ENCODE measurements at regions not wholly inside any gene's neighbourhood (a gene's known extent, or its start where the extent isn't known, plus 50 kb on each side); places are given as distances from the start of the nearest gene placed in this dataset.

DNA sequence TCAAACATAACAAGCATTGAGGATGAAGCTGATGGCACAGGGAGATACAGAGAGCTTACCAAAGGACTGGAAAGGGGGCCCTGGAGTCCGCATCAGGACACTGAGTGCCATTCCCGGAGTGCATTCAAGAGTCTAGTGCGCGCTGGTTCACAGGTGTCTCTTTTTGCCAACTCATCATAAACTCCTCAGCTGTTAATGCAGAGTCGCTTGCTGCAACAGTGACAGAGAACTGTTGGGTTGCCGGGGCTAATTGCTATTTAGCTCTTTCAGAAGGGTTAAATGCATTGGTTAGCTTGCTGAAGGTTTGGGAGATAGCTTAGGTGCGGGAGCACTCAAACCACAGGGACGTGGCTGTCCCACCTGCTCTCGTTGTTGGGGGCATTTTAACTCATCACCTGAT, 1091.6 kb upstream of the EEF2KMT start:
- TF ChIP-seq, protein P1, sequence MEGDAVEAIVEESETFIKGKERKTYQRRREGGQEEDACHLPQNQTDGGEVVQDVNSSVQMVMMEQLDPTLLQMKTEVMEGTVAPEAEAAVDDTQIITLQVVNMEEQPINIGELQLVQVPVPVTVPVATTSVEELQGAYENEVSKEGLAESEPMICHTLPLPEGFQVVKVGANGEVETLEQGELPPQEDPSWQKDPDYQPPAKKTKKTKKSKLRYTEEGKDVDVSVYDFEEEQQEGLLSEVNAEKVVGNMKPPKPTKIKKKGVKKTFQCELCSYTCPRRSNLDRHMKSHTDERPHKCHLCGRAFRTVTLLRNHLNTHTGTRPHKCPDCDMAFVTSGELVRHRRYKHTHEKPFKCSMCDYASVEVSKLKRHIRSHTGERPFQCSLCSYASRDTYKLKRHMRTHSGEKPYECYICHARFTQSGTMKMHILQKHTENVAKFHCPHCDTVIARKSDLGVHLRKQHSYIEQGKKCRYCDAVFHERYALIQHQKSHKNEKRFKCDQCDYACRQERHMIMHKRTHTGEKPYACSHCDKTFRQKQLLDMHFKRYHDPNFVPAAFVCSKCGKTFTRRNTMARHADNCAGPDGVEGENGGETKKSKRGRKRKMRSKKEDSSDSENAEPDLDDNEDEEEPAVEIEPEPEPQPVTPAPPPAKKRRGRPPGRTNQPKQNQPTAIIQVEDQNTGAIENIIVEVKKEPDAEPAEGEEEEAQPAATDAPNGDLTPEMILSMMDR (IDR thresholded peaks at IDR 0.05; ENCODE audit: extremely low read depth, missing control alignments) = no peak
- no peak for DNase-seq (ENCODE audit: low spot score)

DNA sequence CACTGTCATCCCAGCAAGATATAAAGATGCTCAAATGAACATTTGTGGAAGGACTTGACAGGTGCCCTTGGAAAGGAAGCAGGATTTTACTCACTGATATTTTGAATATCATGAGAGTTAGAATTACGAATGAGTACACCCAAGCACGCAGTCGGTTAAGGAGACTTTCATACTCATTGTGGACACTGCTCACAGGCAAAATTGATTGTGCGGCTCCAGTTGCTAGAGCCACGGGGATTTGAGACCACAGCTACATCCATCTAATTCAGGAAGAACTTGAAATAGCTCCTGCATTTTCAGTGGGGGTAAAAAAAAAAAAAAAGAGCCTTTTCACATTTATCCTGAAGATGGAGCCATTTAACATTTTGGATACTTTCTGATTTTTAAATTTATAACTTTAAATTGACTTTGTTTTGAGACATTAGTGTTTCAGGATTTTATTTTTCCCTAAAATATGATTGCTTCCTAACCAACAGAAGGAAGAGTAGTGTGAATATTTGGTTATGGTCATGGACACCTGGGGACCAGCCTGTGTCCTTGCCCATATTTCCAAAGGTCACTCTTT, 1080.1 kb upstream of the EEF2KMT start:
- TF ChIP-seq, protein P1 (IDR thresholded peaks at IDR 0.05; ENCODE audit: extremely low read depth, missing control alignments) = no peak
- DNase-seq (ENCODE audit: low spot score) = no peak

DNA sequence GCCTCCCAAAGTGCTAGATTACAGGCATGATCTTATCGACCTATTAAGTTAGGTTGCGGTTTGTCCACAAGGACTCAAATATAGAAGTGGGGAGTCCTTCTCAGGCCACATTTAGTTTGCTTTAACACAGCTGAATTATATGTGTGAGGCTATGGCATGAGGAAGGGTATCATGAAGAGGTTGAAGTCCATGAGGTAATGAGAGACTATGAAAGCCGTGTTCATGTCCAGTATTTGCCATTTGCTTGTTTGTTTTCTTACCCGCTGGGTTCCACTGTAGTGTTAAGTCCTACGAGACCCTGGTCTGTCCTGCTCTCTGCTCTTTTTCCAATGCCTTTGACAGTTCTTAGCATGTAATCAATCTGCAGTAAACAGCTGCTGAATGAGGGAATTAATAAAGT, 1072.4 kb upstream of the EEF2KMT start:
- TF ChIP-seq, protein P1 (IDR thresholded peaks at IDR 0.05; ENCODE audit: extremely low read depth, missing control alignments) = no peak
- DNase-seq (ENCODE audit: low spot score) = no peak

DNA sequence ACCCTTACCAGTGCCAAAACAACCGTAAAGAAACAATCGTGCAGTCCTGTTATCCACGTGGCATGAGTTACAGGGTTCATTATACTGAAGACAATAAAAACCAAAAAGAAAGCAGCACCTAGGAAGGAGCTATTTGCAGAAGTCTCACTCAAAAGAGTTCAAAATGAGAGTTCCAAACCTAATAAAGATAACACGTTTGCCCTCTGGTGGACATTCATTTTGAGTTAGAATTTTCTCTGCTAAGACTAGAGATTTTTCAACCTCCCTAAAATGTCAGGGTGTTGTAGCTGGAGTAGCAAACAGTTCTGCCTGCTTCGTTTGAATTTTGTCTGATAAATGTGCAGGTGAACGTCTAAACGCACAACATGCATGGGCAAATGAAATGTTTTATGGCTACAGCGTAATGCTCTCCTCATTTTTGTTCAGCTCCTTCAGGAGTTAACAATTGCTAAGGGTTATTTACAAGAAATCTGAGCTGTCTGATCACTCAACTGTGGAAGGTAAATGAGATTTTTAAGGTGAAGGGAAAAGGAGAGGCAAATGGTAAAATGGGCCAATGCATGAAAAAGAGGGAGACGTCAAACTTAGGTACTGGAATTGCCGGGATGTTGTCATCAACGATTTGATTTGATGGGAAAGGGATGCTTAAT, 1067.9 kb upstream of the EEF2KMT start:
- TF ChIP-seq, protein P1 (IDR thresholded peaks at IDR 0.05; ENCODE audit: extremely low read depth, missing control alignments) = no peak
- DNase-seq (ENCODE audit: low spot score) = no peak

DNA sequence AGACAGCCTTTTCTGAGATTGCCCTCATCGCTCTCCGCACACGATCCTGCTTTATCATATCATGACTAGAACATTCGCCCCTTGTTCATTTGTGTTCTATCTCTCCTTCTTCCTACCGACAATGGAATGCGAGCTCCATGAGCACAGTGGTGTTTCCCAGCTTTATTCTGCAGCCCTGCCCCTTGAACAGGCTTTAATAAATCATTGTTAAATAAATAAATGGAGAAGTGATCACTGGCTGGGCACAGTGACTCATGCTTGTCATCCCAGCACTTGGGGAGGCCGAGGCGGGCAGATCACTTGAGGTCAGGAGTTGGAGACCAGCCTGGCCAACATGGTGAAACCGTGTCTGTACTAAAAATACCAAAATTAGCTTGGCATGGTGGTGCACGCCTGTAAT, 1063.3 kb upstream of the EEF2KMT start:
- DNase-seq (ENCODE audit: low spot score) = no peak

DNA sequence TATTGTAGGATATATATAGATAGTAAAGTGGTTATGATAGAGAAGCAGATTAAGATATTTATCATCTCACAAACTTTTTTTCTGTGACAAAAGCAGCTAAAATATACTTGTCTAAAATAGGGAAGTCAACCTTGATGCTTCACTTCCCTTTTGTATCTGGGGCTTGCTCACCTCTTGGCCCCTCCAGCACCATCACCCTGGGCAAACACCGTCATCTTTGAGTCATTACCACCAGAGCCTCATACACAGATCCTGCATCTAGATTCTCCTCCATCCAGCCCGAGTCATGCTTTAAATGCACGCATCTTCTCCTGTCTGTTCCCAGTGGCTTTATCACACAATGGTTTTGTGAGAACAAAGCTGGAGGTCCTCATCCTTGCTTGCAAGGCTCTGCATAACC, 1062.7 kb upstream of the EEF2KMT start:
- TF ChIP-seq, protein P1 (IDR thresholded peaks at IDR 0.05; ENCODE audit: extremely low read depth, missing control alignments) = no peak
- no peak for DNase-seq (ENCODE audit: low spot score)

More for the DNA sequence above, 1063.3 kb upstream of the EEF2KMT start:
- TF ChIP-seq, protein P1 (IDR thresholded peaks at IDR 0.05; ENCODE audit: extremely low read depth, missing control alignments) = no peak

DNA sequence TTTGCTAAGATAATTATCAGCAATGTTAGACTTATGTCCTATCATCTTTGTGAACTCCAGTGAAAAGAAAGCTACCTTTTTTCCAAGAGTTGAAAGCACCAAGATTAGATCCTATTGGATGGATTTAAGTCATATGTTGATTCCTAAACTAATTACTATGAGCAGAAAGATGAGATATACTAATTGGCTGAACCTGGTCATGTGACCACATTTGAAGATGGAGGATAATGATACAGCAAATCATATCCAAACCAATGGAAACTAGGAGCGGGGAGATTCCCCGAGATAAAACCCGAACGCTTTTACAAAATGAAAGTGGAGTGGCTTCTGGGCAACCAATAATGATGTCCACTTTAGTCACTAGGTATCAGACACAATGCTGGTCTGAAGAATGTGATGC, 1060.2 kb upstream of the EEF2KMT start:
- DNase-seq (ENCODE audit: low spot score) = no peak
- TF ChIP-seq, protein P1 (IDR thresholded peaks at IDR 0.05; ENCODE audit: extremely low read depth, missing control alignments) = no peak

Measured in GM20000 (cell line).